DOHH2 (cell line): ENCODE measurements at regions not wholly inside any gene's neighbourhood (a gene's known extent, or its start where the extent isn't known, plus 50 kb on each side); places are given as distances from the start of the nearest gene placed in this dataset.

Experiments used
- H3F3A ChIP-seq: fragments of 200-600 bp; sonication (generic), shearing (Covaris generic); 2 replicates; pipeline ENCODE4 v1.6.0; 2016; ENCODE audit warnings: antibody characterized with exemption, mild to moderate bottlenecking; ENCODE audit not compliant: control insufficient read depth, insufficient read depth
- H3K27ac ChIP-seq: fragments of 200-600 bp; sonication (generic); 2 replicates; pipeline ENCODE4 v1.5.1; 2014; ENCODE audit warnings: low read depth, mild to moderate bottlenecking, low read length, moderate library complexity
- H3K27me3 ChIP-seq: fragments of 200-600 bp; sonication (generic); 2 replicates; pipeline ENCODE4 v1.6.1; 2014; ENCODE audit warnings: mild to moderate bottlenecking, low read length, mixed read lengths; ENCODE audit not compliant: control insufficient read depth
- H3K36me3 ChIP-seq: fragments of 200-600 bp; sonication (generic); 2 replicates; pipeline ENCODE4 v1.6.1; 2014; ENCODE audit warnings: mild to moderate bottlenecking, low read length, moderate library complexity, mixed read lengths; ENCODE audit not compliant: control insufficient read depth
- H3K4me1 ChIP-seq: fragments of 200-600 bp; sonication (generic); 2 replicates; pipeline ENCODE4 v1.6.1; 2014; ENCODE audit warnings: mild to moderate bottlenecking, low read length, mixed read lengths; ENCODE audit not compliant: control insufficient read depth
- H3K4me2 ChIP-seq: fragments of 200-600 bp; sonication (generic); 2 replicates; pipeline ENCODE4 v1.6.0; 2014; ENCODE audit warnings: mild to moderate bottlenecking, low read length, moderate library complexity
- H3K4me3 ChIP-seq: fragments of 200-600 bp; sonication (generic); 2 replicates; pipeline ENCODE4 v1.5.1; 2014; ENCODE audit warnings: mild to moderate bottlenecking, low read length, mixed read lengths
- H3K79me2 ChIP-seq: fragments of 200-600 bp; sonication (generic); 2 replicates; pipeline ENCODE4 v1.6.1; 2014; ENCODE audit warnings: mild to moderate bottlenecking, low read length, mixed read lengths; ENCODE audit not compliant: control insufficient read depth
- H3K9me2 ChIP-seq: fragments of 200-600 bp; sonication (generic); replicated peaks from 2 replicates; pipeline ENCODE4 v1.6.1; 2014; ENCODE audit warnings: mild to moderate bottlenecking, low read length, mixed read lengths; ENCODE audit not compliant: control insufficient read depth
- H3K9me3 ChIP-seq: fragments of 200-600 bp; sonication (generic); 2 replicates; pipeline ENCODE4 v1.6.1; 2014; ENCODE audit warnings: antibody characterized with exemption, low read length, mixed read lengths; ENCODE audit not compliant: control insufficient read depth, insufficient read depth
- H4K20me1 ChIP-seq: fragments of 200-600 bp; sonication (generic); 2 replicates; pipeline ENCODE4 v1.6.0; 2014; ENCODE audit warnings: low read depth, mild to moderate bottlenecking, antibody characterized with exemption, low read length, moderate library complexity; ENCODE audit not compliant: control insufficient read depth, insufficient read depth
- CTCF ChIP-seq: fragments of 200-600 bp; sonication (generic); IDR thresholded peaks from one replicate; pipeline ENCODE4 v1.5.1; 2014; ENCODE audit warnings: antibody characterized with exemption, mild to moderate bottlenecking, low read depth, low read length; ENCODE audit not compliant: poor library complexity, severe bottlenecking
- EZH2phosphoT487 ChIP-seq: fragments of 200-600 bp; sonication (generic); IDR thresholded peaks from 2 replicates; pipeline ENCODE4 v1.6.1; 2017; ENCODE audit warnings: borderline replicate concordance, mild to moderate bottlenecking, antibody characterized with exemption, low read length, moderate library complexity, mixed read lengths

- H3K36me3 ChIP-seq: no peaks in the 10 kb centered on the region
- TF ChIP-seq EZH2phosphoT487: no peak
- no peak for TF ChIP-seq CTCF
- no peaks in the 10 kb centered on the region for H4K20me1 ChIP-seq
- H3K9me3 ChIP-seq: peaks cover 10% of the 10 kb centered on the region; the same call in 1 of the 2 replicates
- H3K9me2 ChIP-seq: no peaks in the 10 kb centered on the region
- no peak overlapping the region for H3K27ac ChIP-seq
- no peak overlapping the region for H3K4me3 ChIP-seq
- no peaks in the 10 kb centered on the region for H3K27me3 ChIP-seq
- no peaks in the 10 kb centered on the region for H3F3A ChIP-seq
- no peak overlapping the region for H3K4me2 ChIP-seq
- H3K79me2 ChIP-seq: no peaks in the 10 kb centered on the region
- H3K4me1 ChIP-seq: peaks cover 40% of the 10 kb centered on the region
Observed at GRCh38 chr7:132656341-132656740, 80.1 kb upstream of the PLXNA4 start.

GRCh38 chr7:132655131-132655727 lies 79.0 kb upstream of the PLXNA4 start:
- H3K9me3 ChIP-seq: peaks cover 10% of the 10 kb centered on the region; the same call in 1 of the 2 replicates
- no peak overlapping the region for H3K27ac ChIP-seq
- no peaks in the 10 kb centered on the region for H3K27me3 ChIP-seq
- H3F3A ChIP-seq: no peaks in the 10 kb centered on the region
- H3K79me2 ChIP-seq: no peaks in the 10 kb centered on the region
- H3K4me1 ChIP-seq: peaks cover 40% of the 10 kb centered on the region
- no peak overlapping the region for H3K4me3 ChIP-seq
- no peak for TF ChIP-seq CTCF
- no peak for TF ChIP-seq EZH2phosphoT487
- H3K4me2 ChIP-seq: no peak overlapping the region
- H3K9me2 ChIP-seq: no peaks in the 10 kb centered on the region
- no peaks in the 10 kb centered on the region for H3K36me3 ChIP-seq
- H4K20me1 ChIP-seq: no peaks in the 10 kb centered on the region

GRCh38 chr7:132654150-132654549 lies 77.9 kb upstream of the PLXNA4 start:
- H3K9me2 ChIP-seq: no peaks in the 10 kb centered on the region
- peak overlapping the region; percentile 24 for H3K4me2 ChIP-seq
- no peaks in the 10 kb centered on the region for H3K79me2 ChIP-seq
- peaks cover 10% of the 10 kb centered on the region; the same call in 1 of the 2 replicates for H3K9me3 ChIP-seq
- no peaks in the 10 kb centered on the region for H3F3A ChIP-seq
- H3K27me3 ChIP-seq: no peaks in the 10 kb centered on the region
- peaks cover 40% of the 10 kb centered on the region for H3K4me1 ChIP-seq
- no peak for TF ChIP-seq EZH2phosphoT487
- TF ChIP-seq CTCF: peak; percentile 72
- 0 out of 2 replicates have a peak overlapping the region, but pooled peaks have one; percentile 3 for H3K4me3 ChIP-seq
- 0 out of 2 replicates have a peak overlapping the region, but pooled peaks have one; percentile 26 for H3K27ac ChIP-seq
- no peaks in the 10 kb centered on the region for H3K36me3 ChIP-seq
- H4K20me1 ChIP-seq: no peaks in the 10 kb centered on the region
